ENCODE measurements at regions not wholly inside any gene's neighbourhood (a gene's known extent, or its start where the extent isn't known, plus 50 kb on each side); places are given as distances from the start of the nearest gene placed in this dataset.
"Not testable (repeated sequence)": the region's sequence is repeated elsewhere in the genome, so short reads cannot be mapped to it uniquely, and the experiment has no call there.

GRCh38 chr11:109046284-109046992 is 375.6 kb upstream of the C11orf87 start:
- DNase-seq = no peak

- DNase-seq = no peak
These were observed 373.9 kb upstream of the C11orf87 start for GRCh38 chr11:109048098-109048497.

GRCh38 chr11:109051200-109051599 is 370.8 kb upstream of the C11orf87 start:
- no peak for DNase-seq

GRCh38 chr11:109059402-109059801 is 362.6 kb upstream of the C11orf87 start:
- no peak for DNase-seq

GRCh38 chr11:109061394-109061793 is 360.6 kb upstream of the C11orf87 start:
- DNase-seq = no peak

GRCh38 chr11:109062445-109062844 is 359.5 kb upstream of the C11orf87 start:
- DNase-seq = no peak

- DNase-seq = no peak
These were observed 359.1 kb upstream of the C11orf87 start for GRCh38 chr11:109062871-109063270.

- DNase-seq = not testable (repeated sequence)
These were observed 357.2 kb upstream of the C11orf87 start for GRCh38 chr11:109064618-109065311.

GRCh38 chr11:109071262-109071661 is 350.7 kb upstream of the C11orf87 start:
- DNase-seq = no peak

GRCh38 chr11:109071712-109072524 is 350.1 kb upstream of the C11orf87 start:
- DNase-seq = no peak

- no peak for DNase-seq
These were observed 348.8 kb upstream of the C11orf87 start for GRCh38 chr11:109073032-109073822.

GRCh38 chr11:109075976-109076375 is 346.0 kb upstream of the C11orf87 start:
- DNase-seq = no peak

- no peak for DNase-seq
These were observed 345.1 kb upstream of the C11orf87 start for GRCh38 chr11:109076870-109077269.

- no peak for DNase-seq
These were observed 344.6 kb upstream of the C11orf87 start for GRCh38 chr11:109077291-109077920.

GRCh38 chr11:109085708-109086373 is 336.1 kb upstream of the C11orf87 start:
- DNase-seq = no peak

- no peak for DNase-seq
These were observed 335.1 kb upstream of the C11orf87 start for GRCh38 chr11:109086931-109087330.

GRCh38 chr11:109088086-109088485 is 333.9 kb upstream of the C11orf87 start:
- no peak for DNase-seq

- no peak for DNase-seq
These were observed 332.8 kb upstream of the C11orf87 start for GRCh38 chr11:109089144-109089543.

GRCh38 chr11:109093354-109093753 is 328.6 kb upstream of the C11orf87 start:
- no peak for DNase-seq

- no peak for DNase-seq
These were observed 325.7 kb upstream of the C11orf87 start for GRCh38 chr11:109096266-109096665.

GRCh38 chr11:109106151-109106906 is 315.7 kb upstream of the C11orf87 start:
- DNase-seq = no peak
